ENCODE measurements at regions not wholly inside any gene's neighbourhood (a gene's known extent, or its start where the extent isn't known, plus 50 kb on each side); places are given as distances from the start of the nearest gene placed in this dataset.

GRCh38 chr6:145295746-145296145 is 439.6 kb downstream of the EPM2A start:
- intact Hi-C loops (cut with DNase I): no loop called here
- Histone ChIP-seq H3K36me3 (no peaks in the 10 kb centered on the region), H3K4me3 (no peak overlapping the region), H3K27ac (no peak overlapping the region), H3K27me3 (ENCODE audit: low read depth) (no peaks in the 10 kb centered on the region), H3K9me3 (no peaks in the 10 kb centered on the region), H3K4me1 (no peaks in the 10 kb centered on the region)
- TF ChIP-seq CTCF (IDR thresholded peaks at IDR 0.05): no peak
- DNase-seq (no peak), ATAC-seq (no peak)

DNA sequence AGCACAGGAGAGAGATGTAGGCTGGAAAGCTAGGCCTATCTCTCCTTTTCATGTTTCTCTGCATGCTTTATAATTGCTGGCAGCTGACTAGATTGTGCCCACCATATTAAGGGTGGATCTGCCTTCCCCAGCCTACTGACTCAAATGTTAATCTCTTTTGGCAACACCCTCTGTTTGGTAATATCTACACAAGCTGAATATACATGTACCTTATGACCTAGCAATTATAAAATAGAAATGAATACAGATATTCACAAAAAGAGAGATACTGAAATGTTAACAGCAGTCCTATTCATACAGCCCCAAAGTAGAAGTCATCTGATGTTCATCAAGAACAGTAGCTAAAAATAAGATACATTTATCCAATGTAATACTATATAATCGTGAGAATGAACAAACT is 429.6 kb downstream of the EPM2A start:
- Histone ChIP-seq H3K4me3 (no peak overlapping the region), H3K27me3 (ENCODE audit: low read depth) (no peaks in the 10 kb centered on the region), H3K27ac (no peak overlapping the region), H3K9me3 (no peaks in the 10 kb centered on the region), H3K36me3 (no peaks in the 10 kb centered on the region), H3K4me1 (no peaks in the 10 kb centered on the region)
- TF ChIP-seq CTCF (IDR thresholded peaks at IDR 0.05): no peak
- no peak for ATAC-seq
- no peak for DNase-seq
- intact Hi-C loops (cut with DNase I): no loop called here

DNA sequence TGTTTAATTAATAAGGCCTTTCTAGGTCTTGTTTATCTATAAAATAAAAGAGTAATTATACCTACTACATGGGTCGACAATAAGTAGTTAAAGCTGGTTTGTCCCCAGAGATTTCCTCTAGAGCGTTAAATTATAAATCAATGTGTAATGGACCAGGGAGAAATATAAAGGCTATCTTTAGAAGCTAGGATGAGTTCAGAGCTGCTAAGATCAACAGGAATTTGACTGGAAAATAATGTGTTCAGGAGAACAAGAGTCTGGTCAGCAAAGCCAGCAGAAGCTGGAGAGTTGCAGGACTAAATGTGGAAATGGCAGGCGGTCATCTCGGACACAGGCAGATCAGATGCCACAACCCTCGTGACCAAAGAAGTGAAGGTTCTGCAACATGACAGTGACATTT is 428.8 kb downstream of the EPM2A start:
- intact Hi-C loops (cut with DNase I): no loop called here
- Histone ChIP-seq H3K4me1 (no peaks in the 10 kb centered on the region), H3K9me3 (no peaks in the 10 kb centered on the region), H3K4me3 (no peak overlapping the region), H3K36me3 (no peaks in the 10 kb centered on the region), H3K27me3 (ENCODE audit: low read depth) (no peaks in the 10 kb centered on the region), H3K27ac (no peak overlapping the region)
- no peak for ATAC-seq
- TF ChIP-seq CTCF (IDR thresholded peaks at IDR 0.05): no peak
- no peak for DNase-seq

- DNase-seq (no peak), ATAC-seq (no peak)
- intact Hi-C loops (cut with DNase I): no loop called here
- Histone ChIP-seq H3K4me3 (no peak overlapping the region), H3K9me3 (no peaks in the 10 kb centered on the region), H3K36me3 (no peaks in the 10 kb centered on the region), H3K27me3 (ENCODE audit: low read depth) (no peaks in the 10 kb centered on the region), H3K4me1 (no peaks in the 10 kb centered on the region), H3K27ac (no peak overlapping the region)
- TF ChIP-seq CTCF (IDR thresholded peaks at IDR 0.05): no peak
Measured at GRCh38 chr6:145309842-145310535, 425.3 kb downstream of the EPM2A start.

DNA sequence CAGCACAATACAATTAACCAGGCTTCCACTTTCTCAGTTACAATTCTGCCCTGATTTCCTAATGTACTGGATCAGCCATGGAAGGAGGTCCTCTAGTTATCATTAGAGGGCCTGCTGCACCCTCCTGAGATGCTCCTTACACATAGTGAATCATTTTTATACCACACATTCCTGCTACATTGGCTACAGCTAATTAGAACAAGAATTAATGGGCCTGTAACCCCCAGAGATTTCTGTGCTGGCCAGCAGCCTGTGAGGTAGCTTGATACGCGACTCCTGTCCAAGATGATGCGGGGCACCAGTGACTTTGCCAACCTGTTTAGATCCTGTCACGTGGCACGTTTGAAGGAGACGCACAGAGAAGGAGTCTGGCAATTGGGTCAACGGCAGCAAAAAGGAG is 422.8 kb downstream of the EPM2A start:
- intact Hi-C loops (cut with DNase I): no loop called here
- DNase-seq (no peak), ATAC-seq (no peak)
- H3K4me1 ChIP-seq: no peaks in the 10 kb centered on the region
- H3K9me3 ChIP-seq: no peaks in the 10 kb centered on the region
- H3K27me3 ChIP-seq (ENCODE audit: low read depth): no peaks in the 10 kb centered on the region
- TF ChIP-seq CTCF (IDR thresholded peaks at IDR 0.05): no peak
- no peaks in the 10 kb centered on the region for H3K36me3 ChIP-seq
- no peak overlapping the region for H3K27ac ChIP-seq
- H3K4me3 ChIP-seq: no peak overlapping the region
